Occipital lobe (tissue), 1 donor: ENCODE measurements at regions not wholly inside any gene's neighbourhood (a gene's known extent, or its start where the extent isn't known, plus 50 kb on each side); places are given as distances from the start of the nearest gene placed in this dataset.
"Not testable (repeated sequence)": the region's sequence is repeated elsewhere in the genome, so short reads cannot be mapped to it uniquely, and the experiment has no call there.

Source experiments
- DNase-seq: peaks from one replicate; lab custom pipeline; 2025; lab: John Stamatoyannopoulos, UW

GRCh38 chr2:39930175-39930917, 151.3 kb upstream of the THUMPD2 start:
- no peak for DNase-seq

- no peak for DNase-seq
These were observed 150.5 kb upstream of the THUMPD2 start for GRCh38 chr2:39929531-39929930.

GRCh38 chr2:39925312-39925711, 146.3 kb upstream of the THUMPD2 start:
- DNase-seq = no peak

- no peak for DNase-seq
These were observed 144.4 kb upstream of the THUMPD2 start for GRCh38 chr2:39923455-39923854.

- DNase-seq = no peak
These were observed 143.8 kb upstream of the THUMPD2 start for GRCh38 chr2:39922679-39923405.

- no peak for DNase-seq
These were observed 141.3 kb upstream of the THUMPD2 start for GRCh38 chr2:39920307-39920801.

GRCh38 chr2:39919511-39920306, 140.7 kb upstream of the THUMPD2 start:
- DNase-seq = no peak

- DNase-seq = no peak
These were observed 139.8 kb upstream of the THUMPD2 start for GRCh38 chr2:39918886-39919285.

GRCh38 chr2:39917371-39917770, 138.3 kb upstream of the THUMPD2 start:
- DNase-seq = not testable (repeated sequence)

- DNase-seq = no peak
These were observed 135.9 kb upstream of the THUMPD2 start for GRCh38 chr2:39914949-39915348.

GRCh38 chr2:39913648-39914461, 134.8 kb upstream of the THUMPD2 start:
- DNase-seq = no peak

GRCh38 chr2:39902103-39902502, 123.0 kb upstream of the THUMPD2 start:
- DNase-seq = no peak

- DNase-seq = no peak
These were observed 119.9 kb upstream of the THUMPD2 start for GRCh38 chr2:39898934-39899333.

- DNase-seq = no peak
These were observed 118.2 kb upstream of the THUMPD2 start for GRCh38 chr2:39897273-39897672.

- no peak for DNase-seq
These were observed 115.0 kb upstream of the THUMPD2 start for GRCh38 chr2:39894082-39894481.

- no peak for DNase-seq
These were observed 114.6 kb upstream of the THUMPD2 start for GRCh38 chr2:39893616-39894015.

GRCh38 chr2:39881948-39882347, 102.9 kb upstream of the THUMPD2 start:
- DNase-seq = no peak

GRCh38 chr2:39881494-39881893, 102.4 kb upstream of the THUMPD2 start:
- no peak for DNase-seq

- not testable (repeated sequence) for DNase-seq
These were observed 99.9 kb upstream of the THUMPD2 start for GRCh38 chr2:39879001-39879400.

GRCh38 chr2:39875914-39876267, 96.8 kb upstream of the THUMPD2 start:
- no peak for DNase-seq
